ENCODE measurements at regions not wholly inside any gene's neighbourhood (a gene's known extent, or its start where the extent isn't known, plus 50 kb on each side); places are given as distances from the start of the nearest gene placed in this dataset.
A peak's percentile ranks its signal among the peaks of the same experiment; 100 is the strongest.

DNA sequence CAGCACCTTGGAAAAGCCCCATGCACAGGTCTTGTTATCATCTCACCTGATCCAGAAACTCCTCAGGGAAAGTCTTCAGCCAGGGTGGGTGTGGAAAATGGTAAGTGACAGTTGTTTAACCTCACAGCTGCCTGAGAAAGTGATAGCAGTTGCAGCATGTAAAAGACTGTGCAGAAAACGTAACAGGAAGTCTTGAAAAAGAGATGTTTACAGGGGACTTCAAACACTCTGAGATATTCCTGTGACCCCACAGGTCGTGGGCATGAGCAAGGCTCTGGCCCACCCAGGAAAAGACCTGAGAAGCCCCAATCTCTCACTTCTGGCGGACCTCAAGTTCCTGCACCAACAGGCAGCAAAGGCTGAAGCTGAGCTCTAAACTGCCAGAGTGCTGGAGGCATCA is 826.9 kb downstream of the UQCRFS1 start:
- no peak for DNase-seq (ENCODE audit: low read depth in 2 of 2)

DNA sequence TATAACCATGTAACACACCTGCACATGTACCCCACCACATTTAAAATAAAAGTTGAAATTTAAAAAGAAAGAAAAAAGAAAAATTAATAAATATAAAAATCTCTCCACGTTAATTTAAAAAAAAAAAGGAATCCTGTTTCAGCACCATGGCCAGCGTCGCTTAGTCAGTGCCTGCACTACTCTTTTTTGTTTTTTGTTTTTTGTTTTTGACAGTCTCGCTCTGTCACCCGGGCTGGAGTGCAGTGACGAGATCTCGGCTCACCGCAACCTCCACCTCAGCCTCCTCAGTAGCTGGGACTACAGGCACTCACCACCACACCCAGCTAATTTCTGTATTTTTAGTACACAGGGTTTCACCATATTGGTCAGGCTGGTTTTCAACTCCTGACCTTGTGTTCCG is 835.9 kb downstream of the UQCRFS1 start:
- H3K4me3 ChIP-seq (replicated peaks in 1 of 2; ENCODE audit: low read depth in 2 of 2, low read length in 2 of 2) = no peak overlapping the region
- TF ChIP-seq, protein P1, sequence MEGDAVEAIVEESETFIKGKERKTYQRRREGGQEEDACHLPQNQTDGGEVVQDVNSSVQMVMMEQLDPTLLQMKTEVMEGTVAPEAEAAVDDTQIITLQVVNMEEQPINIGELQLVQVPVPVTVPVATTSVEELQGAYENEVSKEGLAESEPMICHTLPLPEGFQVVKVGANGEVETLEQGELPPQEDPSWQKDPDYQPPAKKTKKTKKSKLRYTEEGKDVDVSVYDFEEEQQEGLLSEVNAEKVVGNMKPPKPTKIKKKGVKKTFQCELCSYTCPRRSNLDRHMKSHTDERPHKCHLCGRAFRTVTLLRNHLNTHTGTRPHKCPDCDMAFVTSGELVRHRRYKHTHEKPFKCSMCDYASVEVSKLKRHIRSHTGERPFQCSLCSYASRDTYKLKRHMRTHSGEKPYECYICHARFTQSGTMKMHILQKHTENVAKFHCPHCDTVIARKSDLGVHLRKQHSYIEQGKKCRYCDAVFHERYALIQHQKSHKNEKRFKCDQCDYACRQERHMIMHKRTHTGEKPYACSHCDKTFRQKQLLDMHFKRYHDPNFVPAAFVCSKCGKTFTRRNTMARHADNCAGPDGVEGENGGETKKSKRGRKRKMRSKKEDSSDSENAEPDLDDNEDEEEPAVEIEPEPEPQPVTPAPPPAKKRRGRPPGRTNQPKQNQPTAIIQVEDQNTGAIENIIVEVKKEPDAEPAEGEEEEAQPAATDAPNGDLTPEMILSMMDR (IDR thresholded peaks at IDR 0.05; ENCODE audit: low read depth, low read length) = no peak
- peak in 1 of 2 donors; percentile 13 for DNase-seq (ENCODE audit: low read depth in 2 of 2)

More for the DNA sequence above, 826.9 kb downstream of the UQCRFS1 start:
- no peak overlapping the region for H3K4me3 ChIP-seq (replicated peaks in 1 of 2; ENCODE audit: low read depth in 2 of 2, low read length in 2 of 2)
- TF ChIP-seq, protein P1 (IDR thresholded peaks at IDR 0.05; ENCODE audit: low read depth, low read length) = no peak

DNA sequence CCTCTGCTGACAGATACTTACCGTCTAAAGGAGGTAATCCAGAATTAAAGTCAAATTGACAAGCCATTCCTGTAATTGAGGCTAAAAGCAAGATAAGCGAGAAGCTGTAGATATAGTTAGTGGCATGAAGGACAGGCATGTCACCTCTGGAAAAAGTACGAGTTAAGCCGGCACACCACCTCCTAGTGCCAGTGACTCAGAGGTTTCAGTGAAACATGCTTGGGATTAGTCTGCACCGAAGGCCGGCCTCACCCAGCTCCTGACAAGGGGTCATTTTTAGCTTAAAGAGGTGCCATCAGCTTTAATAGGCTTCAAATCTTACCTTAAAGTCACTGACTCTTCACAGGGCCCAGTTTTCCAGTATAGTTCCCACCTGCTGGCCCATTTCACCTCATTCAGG is 838.0 kb downstream of the UQCRFS1 start:
- H3K4me3 ChIP-seq (replicated peaks in 1 of 2; ENCODE audit: low read depth in 2 of 2, low read length in 2 of 2) = no peak overlapping the region
- TF ChIP-seq, protein P1 (IDR thresholded peaks at IDR 0.05; ENCODE audit: low read depth, low read length) = no peak
- DNase-seq (ENCODE audit: low read depth in 2 of 2) = no peak

DNA sequence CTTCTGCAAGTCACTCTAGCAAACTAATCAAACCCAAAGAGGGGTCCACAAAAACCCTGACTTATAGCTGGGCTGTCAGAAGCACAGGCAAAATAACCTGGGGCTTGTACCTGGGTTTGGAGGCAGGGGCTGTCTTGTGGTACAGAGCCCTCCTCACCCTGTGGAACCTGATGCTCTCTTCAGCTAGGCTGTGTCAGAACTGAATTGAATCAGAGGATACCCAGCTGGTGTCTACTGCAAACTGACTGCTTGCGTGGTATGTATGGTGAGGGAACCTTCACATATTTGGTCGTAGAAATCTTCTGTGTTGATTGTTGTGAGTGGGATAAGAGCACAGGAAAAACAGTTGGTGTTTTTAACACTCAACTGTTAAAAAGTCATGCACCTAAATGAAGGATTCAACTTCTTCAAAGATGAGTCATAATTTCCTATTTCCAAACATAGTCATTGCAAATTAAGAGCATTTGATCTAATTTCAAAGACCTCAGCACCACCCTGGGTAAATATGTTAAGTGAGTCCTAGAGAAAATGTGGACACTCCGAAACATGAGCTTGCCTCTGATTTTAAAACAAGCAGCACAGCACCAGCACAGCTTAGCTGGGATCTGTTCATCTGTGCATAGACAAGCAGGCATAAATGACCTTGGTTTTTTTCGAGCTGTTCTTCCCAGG is 840.2 kb downstream of the UQCRFS1 start:
- DNase-seq (ENCODE audit: low read depth in 2 of 2) = no peak
- TF ChIP-seq, protein P1 (IDR thresholded peaks at IDR 0.05; ENCODE audit: low read depth, low read length) = no peak
- no peak overlapping the region for H3K4me3 ChIP-seq (replicated peaks in 1 of 2; ENCODE audit: low read depth in 2 of 2, low read length in 2 of 2)

DNA sequence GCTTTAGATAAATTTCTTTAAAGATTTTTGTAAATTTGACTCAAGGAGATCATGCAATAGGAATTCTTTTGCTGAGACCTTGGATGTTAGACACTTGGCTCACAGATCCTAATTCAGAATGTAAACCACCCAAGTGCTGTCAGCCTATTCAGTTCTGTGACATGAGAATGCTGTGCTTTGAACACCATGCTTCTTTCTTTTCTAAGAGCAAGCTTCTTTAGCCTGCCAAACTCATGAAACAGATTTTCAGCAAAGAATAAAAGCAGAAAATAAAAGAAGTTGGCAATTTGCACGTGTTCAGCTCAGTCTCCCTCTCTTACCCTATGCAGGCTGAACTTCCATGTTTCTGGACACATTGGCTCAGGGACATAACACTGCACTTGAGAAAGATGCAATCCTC is 845.8 kb downstream of the UQCRFS1 start:
- TF ChIP-seq, protein P1 (IDR thresholded peaks at IDR 0.05; ENCODE audit: low read depth, low read length) = no peak
- H3K4me3 ChIP-seq (replicated peaks in 1 of 2; ENCODE audit: low read depth in 2 of 2, low read length in 2 of 2) = no peak overlapping the region
- no peak for DNase-seq (ENCODE audit: low read depth in 2 of 2)

DNA sequence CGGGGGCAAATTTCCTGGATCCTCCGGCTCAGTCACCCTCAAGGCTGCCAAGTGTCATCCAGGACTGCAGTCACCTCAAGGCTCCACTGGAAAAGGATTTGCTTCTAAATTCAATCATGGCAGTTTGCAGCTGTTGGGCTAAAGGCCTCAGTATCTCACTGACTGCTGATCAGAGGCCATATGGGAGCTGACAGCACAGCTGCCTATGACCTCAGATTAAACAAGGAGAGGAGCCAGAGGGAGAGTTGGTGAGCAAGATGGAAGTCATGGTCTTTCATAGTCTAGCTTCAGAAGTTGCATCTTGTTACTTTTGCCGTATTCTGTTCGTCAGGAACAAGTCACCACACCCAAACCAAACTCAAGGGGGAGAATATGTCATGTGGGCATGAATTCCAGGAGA is 849.7 kb downstream of the UQCRFS1 start:
- no peak overlapping the region for H3K4me3 ChIP-seq (replicated peaks in 1 of 2; ENCODE audit: low read depth in 2 of 2, low read length in 2 of 2)
- no peak for DNase-seq (ENCODE audit: low read depth in 2 of 2)
- TF ChIP-seq, protein P1 (IDR thresholded peaks at IDR 0.05; ENCODE audit: low read depth, low read length) = no peak

All from cardiac fibroblast (primary cell).